Breast epithelium (tissue), 3 donors: ENCODE measurements at regions not wholly inside any gene's neighbourhood (a gene's known extent, or its start where the extent isn't known, plus 50 kb on each side); places are given as distances from the start of the nearest gene placed in this dataset.

Experiments used
- POLR2A ChIP-seq: fragments of 450-650 bp; IDR thresholded peaks from one replicate; pipeline ENCODE4 v1.6.1; 2016; ENCODE audit warnings: antibody characterized with exemption, mild to moderate bottlenecking, moderate library complexity
- POLR2AphosphoS5 ChIP-seq, 3 donors: sonication (generic); formaldehyde crosslinking; IDR thresholded peaks; one replicate each; pipeline ENCODE4 v1.6.1; 2017; ENCODE audit warnings: antibody characterized with exemption in 3 of 3
- TF ChIP-seq, protein P1 (sequence below), 3 donors: fragments of 450-650 bp; IDR thresholded peaks; one replicate each; pipeline ENCODE4 v1.5.1; 2016 to 2017; ENCODE audit warnings: antibody characterized with exemption in 3 of 3, mild to moderate bottlenecking in 3 of 3, moderate library complexity in 3 of 3

GRCh38 chr2:240376739-240377138 is 58.7 kb upstream of the GPC1 start:
- TF ChIP-seq, protein P1, sequence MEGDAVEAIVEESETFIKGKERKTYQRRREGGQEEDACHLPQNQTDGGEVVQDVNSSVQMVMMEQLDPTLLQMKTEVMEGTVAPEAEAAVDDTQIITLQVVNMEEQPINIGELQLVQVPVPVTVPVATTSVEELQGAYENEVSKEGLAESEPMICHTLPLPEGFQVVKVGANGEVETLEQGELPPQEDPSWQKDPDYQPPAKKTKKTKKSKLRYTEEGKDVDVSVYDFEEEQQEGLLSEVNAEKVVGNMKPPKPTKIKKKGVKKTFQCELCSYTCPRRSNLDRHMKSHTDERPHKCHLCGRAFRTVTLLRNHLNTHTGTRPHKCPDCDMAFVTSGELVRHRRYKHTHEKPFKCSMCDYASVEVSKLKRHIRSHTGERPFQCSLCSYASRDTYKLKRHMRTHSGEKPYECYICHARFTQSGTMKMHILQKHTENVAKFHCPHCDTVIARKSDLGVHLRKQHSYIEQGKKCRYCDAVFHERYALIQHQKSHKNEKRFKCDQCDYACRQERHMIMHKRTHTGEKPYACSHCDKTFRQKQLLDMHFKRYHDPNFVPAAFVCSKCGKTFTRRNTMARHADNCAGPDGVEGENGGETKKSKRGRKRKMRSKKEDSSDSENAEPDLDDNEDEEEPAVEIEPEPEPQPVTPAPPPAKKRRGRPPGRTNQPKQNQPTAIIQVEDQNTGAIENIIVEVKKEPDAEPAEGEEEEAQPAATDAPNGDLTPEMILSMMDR (IDR thresholded peaks at IDR 0.05) = no peak
- no peak for TF ChIP-seq POLR2A
- no peak for TF ChIP-seq POLR2AphosphoS5 (IDR thresholded peaks at IDR 0.05)
